HL-60 (cell line): ENCODE measurements at regions not wholly inside any gene's neighbourhood (a gene's known extent, or its start where the extent isn't known, plus 50 kb on each side); places are given as distances from the start of the nearest gene placed in this dataset.

ENCODE experiments used
- DNase-seq, 2 experiments: peaks; one replicate each; pipeline ENCODE4 v3.0.0-alpha.2; 2010 to 2020; ENCODE audit warnings: low read depth in 1 of 2, low spot score in 1 of 2
- H3K27ac ChIP-seq: fragments of 250-450 bp; sonication (Bioruptor Pico); replicated peaks from 2 replicates; pipeline ENCODE4 v1.5.1; 2020; ENCODE audit warnings: mild to moderate bottlenecking, moderate library complexity
- H3K27me3 ChIP-seq: fragments of 250-450 bp; sonication (Bioruptor Pico); 2 replicates; pipeline ENCODE4 v1.5.1; 2021; ENCODE audit warnings: mild to moderate bottlenecking, moderate library complexity; ENCODE audit not compliant: insufficient read depth, poor library complexity, severe bottlenecking
- H3K4me3 ChIP-seq: replicated peaks from 2 replicates; pipeline ENCODE4 v1.5.1; 2011; ENCODE audit warnings: mild to moderate bottlenecking, control low read depth, low read length; ENCODE audit not compliant: insufficient read depth
- GABPA ChIP-seq: IDR thresholded peaks from 2 replicates; pipeline ENCODE4 v1.6.1; 2012; ENCODE audit warnings: low read depth
- POLR2AphosphoS5 ChIP-seq: IDR thresholded peaks from 2 replicates; pipeline ENCODE4 v1.6.1; 2012; ENCODE audit warnings: low read depth
- SPI1 ChIP-seq: IDR thresholded peaks from 2 replicates; pipeline ENCODE4 v1.6.1; 2012; ENCODE audit warnings: low read depth, mild to moderate bottlenecking, borderline replicate concordance
- TF ChIP-seq, protein P1 (sequence below): IDR thresholded peaks from one replicate; pipeline ENCODE4 v1.5.1; 2011; ENCODE audit warnings: low read length, control low read depth, inconsistent platforms; ENCODE audit not compliant: insufficient read depth
- TF ChIP-seq, protein P2 (sequence below): IDR thresholded peaks from 2 replicates; pipeline ENCODE4 v1.6.1; 2012; ENCODE audit warnings: low read depth; ENCODE audit not compliant: insufficient replicate concordance

DNA sequence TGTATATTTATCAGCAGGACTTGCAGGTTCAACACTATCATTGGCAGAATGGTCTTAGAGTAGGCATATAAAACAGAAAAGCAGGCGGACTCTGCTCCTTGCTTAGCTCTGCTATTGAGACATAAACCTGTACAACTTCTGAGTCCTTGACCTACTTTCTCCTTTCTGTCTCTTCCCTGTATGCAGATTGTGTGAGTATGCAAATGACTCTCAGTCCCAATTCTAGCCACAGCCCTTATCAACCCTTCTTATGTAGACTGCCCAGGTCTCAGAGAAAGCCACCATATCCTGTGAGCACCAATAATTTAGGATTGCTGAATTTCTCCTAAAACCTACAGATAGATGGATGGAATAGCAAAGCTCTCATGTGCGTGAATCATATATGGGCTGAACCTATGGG is 367.6 kb upstream of the DDI1 start:
- Histone ChIP-seq H3K27me3 (no peaks in the 10 kb centered on the region), H3K27ac (no peak overlapping the region), H3K4me3 (no peak overlapping the region)
- TF ChIP-seq SPI1, result no peak
- TF ChIP-seq POLR2AphosphoS5, result no peak
- TF ChIP-seq, protein P1, sequence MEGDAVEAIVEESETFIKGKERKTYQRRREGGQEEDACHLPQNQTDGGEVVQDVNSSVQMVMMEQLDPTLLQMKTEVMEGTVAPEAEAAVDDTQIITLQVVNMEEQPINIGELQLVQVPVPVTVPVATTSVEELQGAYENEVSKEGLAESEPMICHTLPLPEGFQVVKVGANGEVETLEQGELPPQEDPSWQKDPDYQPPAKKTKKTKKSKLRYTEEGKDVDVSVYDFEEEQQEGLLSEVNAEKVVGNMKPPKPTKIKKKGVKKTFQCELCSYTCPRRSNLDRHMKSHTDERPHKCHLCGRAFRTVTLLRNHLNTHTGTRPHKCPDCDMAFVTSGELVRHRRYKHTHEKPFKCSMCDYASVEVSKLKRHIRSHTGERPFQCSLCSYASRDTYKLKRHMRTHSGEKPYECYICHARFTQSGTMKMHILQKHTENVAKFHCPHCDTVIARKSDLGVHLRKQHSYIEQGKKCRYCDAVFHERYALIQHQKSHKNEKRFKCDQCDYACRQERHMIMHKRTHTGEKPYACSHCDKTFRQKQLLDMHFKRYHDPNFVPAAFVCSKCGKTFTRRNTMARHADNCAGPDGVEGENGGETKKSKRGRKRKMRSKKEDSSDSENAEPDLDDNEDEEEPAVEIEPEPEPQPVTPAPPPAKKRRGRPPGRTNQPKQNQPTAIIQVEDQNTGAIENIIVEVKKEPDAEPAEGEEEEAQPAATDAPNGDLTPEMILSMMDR, result no peak
- TF ChIP-seq, protein P2, sequence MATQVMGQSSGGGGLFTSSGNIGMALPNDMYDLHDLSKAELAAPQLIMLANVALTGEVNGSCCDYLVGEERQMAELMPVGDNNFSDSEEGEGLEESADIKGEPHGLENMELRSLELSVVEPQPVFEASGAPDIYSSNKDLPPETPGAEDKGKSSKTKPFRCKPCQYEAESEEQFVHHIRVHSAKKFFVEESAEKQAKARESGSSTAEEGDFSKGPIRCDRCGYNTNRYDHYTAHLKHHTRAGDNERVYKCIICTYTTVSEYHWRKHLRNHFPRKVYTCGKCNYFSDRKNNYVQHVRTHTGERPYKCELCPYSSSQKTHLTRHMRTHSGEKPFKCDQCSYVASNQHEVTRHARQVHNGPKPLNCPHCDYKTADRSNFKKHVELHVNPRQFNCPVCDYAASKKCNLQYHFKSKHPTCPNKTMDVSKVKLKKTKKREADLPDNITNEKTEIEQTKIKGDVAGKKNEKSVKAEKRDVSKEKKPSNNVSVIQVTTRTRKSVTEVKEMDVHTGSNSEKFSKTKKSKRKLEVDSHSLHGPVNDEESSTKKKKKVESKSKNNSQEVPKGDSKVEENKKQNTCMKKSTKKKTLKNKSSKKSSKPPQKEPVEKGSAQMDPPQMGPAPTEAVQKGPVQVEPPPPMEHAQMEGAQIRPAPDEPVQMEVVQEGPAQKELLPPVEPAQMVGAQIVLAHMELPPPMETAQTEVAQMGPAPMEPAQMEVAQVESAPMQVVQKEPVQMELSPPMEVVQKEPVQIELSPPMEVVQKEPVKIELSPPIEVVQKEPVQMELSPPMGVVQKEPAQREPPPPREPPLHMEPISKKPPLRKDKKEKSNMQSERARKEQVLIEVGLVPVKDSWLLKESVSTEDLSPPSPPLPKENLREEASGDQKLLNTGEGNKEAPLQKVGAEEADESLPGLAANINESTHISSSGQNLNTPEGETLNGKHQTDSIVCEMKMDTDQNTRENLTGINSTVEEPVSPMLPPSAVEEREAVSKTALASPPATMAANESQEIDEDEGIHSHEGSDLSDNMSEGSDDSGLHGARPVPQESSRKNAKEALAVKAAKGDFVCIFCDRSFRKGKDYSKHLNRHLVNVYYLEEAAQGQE, result no peak
- no peak for DNase-seq

DNA sequence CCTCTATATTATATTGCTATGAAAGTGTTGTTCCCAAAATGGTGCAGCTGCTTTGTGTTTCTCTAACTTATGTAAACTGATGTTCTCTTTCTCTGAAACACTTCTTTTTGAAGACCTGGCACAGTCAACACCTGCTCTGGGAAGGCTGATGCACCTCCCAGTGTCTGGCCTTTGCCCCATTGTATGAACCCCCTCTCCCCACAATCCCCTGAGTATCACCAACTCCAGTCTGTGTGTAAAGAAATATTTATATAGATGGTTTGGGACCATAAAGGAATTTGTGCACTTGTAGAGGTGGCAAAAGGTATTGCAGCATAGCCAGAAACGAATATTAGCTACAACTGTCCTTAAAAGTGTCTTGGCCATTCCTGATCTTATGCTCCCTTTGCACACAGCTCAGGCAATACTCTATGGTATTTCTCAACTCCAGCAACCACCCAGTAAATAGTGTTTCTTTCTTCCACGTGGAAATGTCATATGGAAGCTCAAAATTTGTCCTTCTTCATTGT is 365.2 kb upstream of the DDI1 start:
- Histone ChIP-seq H3K4me3 (no peak overlapping the region), H3K27ac (no peak overlapping the region), H3K27me3 (no peaks in the 10 kb centered on the region)
- TF ChIP-seq GABPA (no peak), POLR2AphosphoS5 (no peak), SPI1 (no peak)
- TF ChIP-seq, protein P2, result no peak
- TF ChIP-seq, protein P1, result no peak
- no peak for DNase-seq

DNA sequence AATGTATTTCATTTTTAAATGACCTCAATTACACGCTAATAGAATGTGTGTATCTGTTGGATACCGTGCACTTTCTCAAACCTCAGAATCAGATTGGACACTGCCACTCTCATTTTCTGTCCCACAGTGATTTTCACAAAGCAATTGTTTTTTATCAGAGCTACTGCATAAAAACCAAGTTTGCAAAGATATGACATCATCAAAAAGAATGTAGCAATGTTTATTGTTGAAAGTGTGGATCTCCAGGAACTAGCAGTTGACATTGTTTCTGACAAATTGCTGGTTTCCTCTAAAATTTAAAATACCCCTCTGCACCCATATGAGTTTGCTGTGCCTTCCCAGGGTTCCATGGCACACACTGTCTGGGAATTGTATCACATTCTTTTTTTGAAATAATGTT is 362.7 kb upstream of the DDI1 start:
- no peak for DNase-seq
- no peaks in the 10 kb centered on the region for H3K27me3 ChIP-seq
- TF ChIP-seq POLR2AphosphoS5 (no peak), SPI1 (no peak), GABPA (no peak)

DNA sequence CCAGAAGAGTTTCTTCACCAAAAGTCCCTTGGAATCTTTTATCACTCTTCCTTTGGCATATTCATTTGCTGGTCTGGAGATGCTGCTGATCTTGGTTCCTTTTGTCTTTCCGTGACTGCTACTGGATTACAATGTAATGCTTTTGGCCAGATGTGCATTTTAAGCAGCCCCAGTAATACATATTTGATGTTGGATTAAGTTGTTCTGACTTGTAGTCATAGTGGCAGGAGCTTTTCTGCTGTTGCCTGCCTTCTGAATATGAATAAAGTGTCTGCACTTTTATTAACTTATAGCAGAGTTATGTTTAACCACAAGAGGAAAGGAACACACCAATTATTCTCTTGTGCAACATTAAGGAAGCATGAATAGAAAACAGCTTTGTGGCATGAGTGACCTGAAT is 360.0 kb upstream of the DDI1 start:
- TF ChIP-seq GABPA, result no peak
- TF ChIP-seq, protein P2, result no peak
- TF ChIP-seq, protein P1, result no peak
- TF ChIP-seq POLR2AphosphoS5, result no peak
- TF ChIP-seq SPI1, result no peak
- H3K4me3 ChIP-seq, result no peak overlapping the region
- H3K27ac ChIP-seq, result no peak overlapping the region
- no peak for DNase-seq
- H3K27me3 ChIP-seq, result no peaks in the 10 kb centered on the region

More for the DNA sequence above, 362.7 kb upstream of the DDI1 start:
- no peak overlapping the region for H3K27ac ChIP-seq
- no peak overlapping the region for H3K4me3 ChIP-seq
